ENCODE measurements at regions not wholly inside any gene's neighbourhood (a gene's known extent, or its start where the extent isn't known, plus 50 kb on each side); places are given as distances from the start of the nearest gene placed in this dataset.
A peak's percentile ranks its signal among the peaks of the same experiment; 100 is the strongest.

DNA sequence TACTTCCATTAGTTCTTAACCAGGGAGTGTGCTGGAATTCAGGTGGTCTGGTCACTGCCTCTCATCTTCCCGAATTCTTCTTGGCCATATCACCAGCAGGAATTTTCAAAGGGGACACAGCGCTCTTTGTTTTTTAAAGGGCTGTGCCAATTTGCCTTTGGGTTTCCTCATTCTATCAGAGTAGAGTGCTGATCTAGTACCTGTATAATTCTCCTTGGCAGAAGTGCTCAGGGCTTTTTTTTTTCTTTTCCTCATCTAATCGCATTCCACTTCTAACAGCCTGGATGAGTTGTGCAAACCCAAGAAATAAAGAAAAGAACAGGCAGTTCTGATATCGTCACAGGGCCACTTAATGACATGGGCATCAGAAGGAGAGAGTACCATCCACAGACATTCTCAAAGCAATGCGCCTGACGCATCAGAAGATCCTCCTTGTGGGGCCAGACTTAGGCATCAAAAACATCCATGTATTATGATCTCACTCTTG lies 121.0 kb downstream of the ASB7 start:
- Histone ChIP-seq H3K36me3 (ENCODE audit: insufficient read depth in 1 of 2, low read depth in 1 of 2) (no peaks in the 10 kb centered on the region), H3K4me3 (no peak overlapping the region), H3K4me1 (no peaks in the 10 kb centered on the region), H3K27ac (peak overlapping the region; percentile 53), H3K9me3 (no peaks in the 10 kb centered on the region), H3K27me3 (ENCODE audit: insufficient read depth in 3 of 3, low read length in 2 of 3) (peaks cover 0 to 2% (median 0%) of the 10 kb centered on the region in 3 donors)
- no peak for DNase-seq
- WGBS, 3 donors = 89 to 95% (median 95%) methylated on average over 6 of the region's 6 CpGs
- intact Hi-C loops (cut with DNase I) = no loop called here
- ATAC-seq = no peak
- TF ChIP-seq, protein P1, sequence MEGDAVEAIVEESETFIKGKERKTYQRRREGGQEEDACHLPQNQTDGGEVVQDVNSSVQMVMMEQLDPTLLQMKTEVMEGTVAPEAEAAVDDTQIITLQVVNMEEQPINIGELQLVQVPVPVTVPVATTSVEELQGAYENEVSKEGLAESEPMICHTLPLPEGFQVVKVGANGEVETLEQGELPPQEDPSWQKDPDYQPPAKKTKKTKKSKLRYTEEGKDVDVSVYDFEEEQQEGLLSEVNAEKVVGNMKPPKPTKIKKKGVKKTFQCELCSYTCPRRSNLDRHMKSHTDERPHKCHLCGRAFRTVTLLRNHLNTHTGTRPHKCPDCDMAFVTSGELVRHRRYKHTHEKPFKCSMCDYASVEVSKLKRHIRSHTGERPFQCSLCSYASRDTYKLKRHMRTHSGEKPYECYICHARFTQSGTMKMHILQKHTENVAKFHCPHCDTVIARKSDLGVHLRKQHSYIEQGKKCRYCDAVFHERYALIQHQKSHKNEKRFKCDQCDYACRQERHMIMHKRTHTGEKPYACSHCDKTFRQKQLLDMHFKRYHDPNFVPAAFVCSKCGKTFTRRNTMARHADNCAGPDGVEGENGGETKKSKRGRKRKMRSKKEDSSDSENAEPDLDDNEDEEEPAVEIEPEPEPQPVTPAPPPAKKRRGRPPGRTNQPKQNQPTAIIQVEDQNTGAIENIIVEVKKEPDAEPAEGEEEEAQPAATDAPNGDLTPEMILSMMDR (IDR thresholded peaks at IDR 0.05) = no peak

DNA sequence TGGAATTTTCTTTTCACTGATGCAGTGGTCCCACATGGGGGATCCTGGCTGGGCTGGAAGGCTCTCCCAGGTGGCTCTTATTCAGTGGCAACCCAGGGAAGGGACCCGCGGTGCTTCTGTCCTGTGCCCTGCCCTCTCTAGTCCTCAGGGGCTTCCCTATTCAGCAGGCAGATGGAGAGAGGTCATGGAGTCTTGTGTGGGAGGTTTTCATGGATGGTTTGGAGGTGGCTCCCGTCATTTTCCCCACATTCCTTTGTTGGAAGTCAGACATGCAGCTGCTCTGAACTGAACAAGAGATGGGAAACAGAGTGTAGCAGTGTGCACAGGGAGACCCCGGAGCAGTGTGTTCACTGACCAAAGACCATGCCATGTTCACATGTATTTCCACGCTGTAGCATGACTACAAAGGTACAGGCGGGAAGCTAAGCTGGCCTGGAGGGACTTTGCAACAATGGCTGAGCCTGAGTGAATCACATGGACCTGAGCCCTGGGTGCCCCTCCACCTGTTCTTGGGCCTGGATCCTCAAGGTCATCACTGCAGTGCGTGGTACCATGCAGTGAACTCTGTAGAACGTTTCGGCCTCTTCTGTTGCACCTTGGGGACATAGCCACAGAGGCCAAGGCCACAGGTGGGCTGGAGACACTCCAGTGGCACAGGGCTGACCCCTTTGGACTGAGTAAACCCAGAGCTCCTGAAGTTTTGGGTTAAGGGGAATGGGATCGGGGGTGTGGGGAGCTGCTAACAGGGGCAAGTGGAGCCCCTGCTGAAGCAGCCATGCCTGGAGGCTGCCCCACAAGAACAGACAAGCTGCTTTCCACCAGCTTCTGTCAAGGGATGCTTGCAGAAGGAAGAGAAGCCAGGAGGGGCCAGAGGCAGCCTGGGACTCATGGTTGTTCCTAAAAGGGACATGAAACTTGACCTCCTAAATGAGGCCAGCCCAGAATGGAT lies 123.0 kb downstream of the ASB7 start:
- no peak for DNase-seq
- H3K36me3 ChIP-seq (ENCODE audit: insufficient read depth in 1 of 2, low read depth in 1 of 2) = no peaks in the 10 kb centered on the region
- no peak overlapping the region for H3K4me3 ChIP-seq
- no peaks in the 10 kb centered on the region for H3K9me3 ChIP-seq
- intact Hi-C loops (cut with DNase I) = no loop called here
- no peak overlapping the region for H3K27ac ChIP-seq
- TF ChIP-seq, protein P1 (IDR thresholded peaks at IDR 0.05) = no peak
- H3K4me1 ChIP-seq = no peaks in the 10 kb centered on the region
- WGBS, 3 donors = 48 to 67% (median 54%) methylated on average over 10 of the region's 10 CpGs
- peak in 1 of 4 donors; percentile 25 for ATAC-seq
- H3K27me3 ChIP-seq (ENCODE audit: insufficient read depth in 3 of 3, low read length in 2 of 3) = peaks cover 0 to 2% (median 0%) of the 10 kb centered on the region in 3 donors

DNA sequence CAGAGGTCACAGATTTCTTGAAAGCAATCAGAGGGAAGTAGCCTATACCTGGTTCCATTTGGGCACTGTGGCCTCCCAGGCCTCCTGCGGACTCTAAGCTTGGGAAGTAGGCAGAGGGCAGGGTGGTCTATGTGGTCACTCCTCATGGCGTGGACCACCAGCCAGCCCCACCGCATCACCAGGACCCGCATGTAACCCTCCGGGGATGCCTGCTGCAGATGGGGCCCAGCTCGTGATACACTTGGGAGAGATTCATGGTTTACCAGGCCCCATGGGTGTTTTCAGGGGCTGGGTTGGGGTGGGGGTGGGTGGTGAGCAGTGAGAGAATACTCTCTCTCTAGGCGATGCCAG lies 123.7 kb downstream of the ASB7 start:
- TF ChIP-seq, protein P1 (IDR thresholded peaks at IDR 0.05) = no peak
- H3K27ac ChIP-seq = no peak overlapping the region
- DNase-seq = no peak
- no peak overlapping the region for H3K4me3 ChIP-seq
- intact Hi-C loops (cut with DNase I) = no loop called here
- WGBS, 3 donors = 94% methylated on average over 7 of the region's 7 CpGs
- no peaks in the 10 kb centered on the region for H3K27me3 ChIP-seq (ENCODE audit: insufficient read depth in 3 of 3, low read length in 2 of 3)
- H3K4me1 ChIP-seq = no peaks in the 10 kb centered on the region
- no peaks in the 10 kb centered on the region for H3K9me3 ChIP-seq
- no peaks in the 10 kb centered on the region for H3K36me3 ChIP-seq (ENCODE audit: insufficient read depth in 1 of 2, low read depth in 1 of 2)
- no peak for ATAC-seq

DNA sequence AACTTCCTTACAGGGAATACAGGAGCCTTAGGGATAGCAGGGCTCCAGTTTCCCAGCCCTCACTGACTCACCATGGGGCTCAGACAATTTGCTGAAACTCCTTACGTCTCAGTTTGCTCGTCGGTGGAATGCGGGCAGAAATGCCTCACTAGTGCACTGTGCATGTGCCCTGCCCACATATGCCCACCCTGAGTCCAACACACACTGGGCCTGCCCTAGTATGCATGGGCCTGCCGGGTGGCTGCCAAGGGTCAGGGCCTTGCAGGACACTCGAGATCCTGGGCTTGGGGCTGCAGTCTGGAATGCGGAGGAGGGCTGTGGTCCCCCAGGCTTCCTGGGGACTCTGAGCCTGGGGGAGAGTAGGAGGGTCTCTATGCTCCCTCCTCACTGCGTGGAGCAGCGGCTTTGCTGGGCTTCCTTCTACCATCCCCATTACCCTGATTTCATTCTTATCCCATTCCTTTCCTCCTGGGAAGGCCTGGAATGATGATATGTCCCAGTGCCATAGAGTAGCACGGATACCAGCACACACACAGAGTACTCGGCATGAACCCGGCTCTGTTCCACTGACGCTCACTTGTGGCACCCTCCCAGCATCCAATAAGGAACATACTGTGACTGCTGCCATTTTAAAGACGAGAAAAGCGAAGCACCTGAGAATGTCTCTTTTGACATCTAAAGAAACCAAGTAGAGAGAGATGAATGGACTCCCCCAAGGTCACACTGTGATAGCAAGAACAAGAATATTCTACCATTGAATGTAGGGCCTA lies 124.2 kb downstream of the ASB7 start:
- Histone ChIP-seq H3K9me3 (no peaks in the 10 kb centered on the region), H3K36me3 (ENCODE audit: insufficient read depth in 1 of 2, low read depth in 1 of 2) (no peaks in the 10 kb centered on the region)

More for the DNA sequence above, 124.2 kb downstream of the ASB7 start:
- H3K27ac ChIP-seq = no peak overlapping the region
- H3K4me1 ChIP-seq = no peaks in the 10 kb centered on the region
- DNase-seq (no peak), ATAC-seq (no peak)
- no peaks in the 10 kb centered on the region for H3K27me3 ChIP-seq (ENCODE audit: insufficient read depth in 3 of 3, low read length in 2 of 3)
- intact Hi-C loops (cut with DNase I) = no loop called here
- TF ChIP-seq, protein P1 (IDR thresholded peaks at IDR 0.05) = no peak
- 82 to 92% (median 83%) methylated on average over 15 of the region's 15 CpGs for WGBS, 3 donors
- no peak overlapping the region for H3K4me3 ChIP-seq
